GM23338 (cell line): ENCODE measurements at regions not wholly inside any gene's neighbourhood (a gene's known extent, or its start where the extent isn't known, plus 50 kb on each side); places are given as distances from the start of the nearest gene placed in this dataset.

ENCODE experiments used
- CREB1 ChIP-seq: fragments of 250-450 bp; sonication (Bioruptor Pico); IDR thresholded peaks from 2 replicates; pipeline ENCODE4 v1.5.0; 2020; ENCODE audit warnings: low read depth, mild to moderate bottlenecking, moderate library complexity
- CTCF ChIP-seq, 2 experiments: fragments of 200-600 bp in 1 of 2; sonication (generic) in 1 of 2; conservative IDR thresholded peaks; 2 replicates each; pipeline versions ENCODE4 v1.5.1 to v1.6.1; 2016 to 2017; ENCODE audit warnings: antibody characterized with exemption in 2 of 2, low read depth in 2 of 2, mild to moderate bottlenecking in 2 of 2, moderate library complexity in 1 of 2
- ETS1 ChIP-seq: IDR thresholded peaks from 2 replicates; pipeline ENCODE4 v1.6.1; 2016; ENCODE audit warnings: antibody characterized with exemption

- TF ChIP-seq CTCF (conservative IDR thresholded peaks at IDR 0.05; ENCODE audit: low read depth in 2 of 2) (no peak), ETS1 (no peak), CREB1 (CRISPR knock-in tag) (no peak)
These were observed 629.7 kb downstream of the DACH1 start for GRCh38 chr13:71237332-71237731.
